A673 (cell line): ENCODE measurements at regions not wholly inside any gene's neighbourhood (a gene's known extent, or its start where the extent isn't known, plus 50 kb on each side); places are given as distances from the start of the nearest gene placed in this dataset.

Experiments used
- BruUV-seq: library from RNA; stranded (reverse); fragments of 400-500 nt; replicated peaks from 2 replicates; lab custom pipeline; 2021; lab: Mats Ljungman, UMichigan
- CTCF ChIA-PET: fragments of 300-600 bp; sonication (Branson Sonifier 250); formaldehyde crosslinking; loops from one replicate; lab custom pipeline; 2022; ENCODE audit warnings: antibody characterized with exemption; lab: Charles Lee
- POLR2A ChIA-PET: fragments of 300-600 bp; sonication (Branson Sonifier 250); formaldehyde crosslinking; loops from one replicate; lab custom pipeline; 2022; ENCODE audit warnings: antibody characterized with exemption; ENCODE audit not compliant: low non-redundant PET; lab: Charles Lee
- DNase-seq: peaks from one replicate; pipeline ENCODE4 v3.0.0-alpha.2; 2015; ENCODE audit warnings: low spot score
- H3K27ac ChIP-seq: fragments of 200-600 bp; sonication (generic); 2 replicates; pipeline ENCODE4 v1.5.1; 2016; ENCODE audit warnings: mixed run types, low read depth, mild to moderate bottlenecking, mixed read lengths, antibody characterized with exemption, low read length; ENCODE audit not compliant: poor library complexity, severe bottlenecking
- H3K27me3 ChIP-seq: fragments of 200-600 bp; sonication (generic); replicated peaks from 2 replicates; pipeline ENCODE4 v1.6.1; 2017; ENCODE audit warnings: mixed run types, low read depth, mild to moderate bottlenecking, mixed read lengths, antibody characterized with exemption, low read length; ENCODE audit not compliant: insufficient read depth, poor library complexity
- H3K36me3 ChIP-seq: fragments of 200-600 bp; sonication (generic); 2 replicates; pipeline ENCODE4 v1.6.1; 2016; ENCODE audit warnings: mixed run types, mild to moderate bottlenecking, mixed read lengths, antibody characterized with exemption, low read length; ENCODE audit not compliant: insufficient read depth, poor library complexity, severe bottlenecking
- H3K4me1 ChIP-seq: fragments of 200-600 bp; sonication (generic); 2 replicates; pipeline ENCODE4 v1.6.1; 2017; ENCODE audit warnings: mixed run types, mild to moderate bottlenecking, mixed read lengths, antibody characterized with exemption, low read length; ENCODE audit not compliant: insufficient read depth, poor library complexity, severe bottlenecking
- H3K4me3 ChIP-seq: fragments of 200-600 bp; sonication (generic); 2 replicates; pipeline ENCODE4 v1.5.1; 2016; ENCODE audit warnings: low read depth, mixed run types, mild to moderate bottlenecking, mixed read lengths, low read length; ENCODE audit not compliant: poor library complexity, severe bottlenecking
- H3K9me3 ChIP-seq: fragments of 200-600 bp; sonication (generic); 2 replicates; pipeline ENCODE4 v1.6.1; 2016; ENCODE audit warnings: mixed run types, low read depth, mild to moderate bottlenecking, mixed read lengths, antibody characterized with exemption, low read length; ENCODE audit not compliant: poor library complexity, severe bottlenecking
- EZH2 ChIP-seq: fragments of 200-600 bp; sonication (generic); IDR thresholded peaks from 2 replicates; pipeline ENCODE4 v1.6.1; 2017; ENCODE audit warnings: borderline replicate concordance, low read depth, mild to moderate bottlenecking, mixed read lengths, antibody characterized with exemption, low read length; ENCODE audit not compliant: poor library complexity, severe bottlenecking
- intact Hi-C: fragments of 100-400 bp; cut with micrococcal nuclease; formaldehyde crosslinking; loops from one replicate; pipeline ENCODE4 v1.10.0; 2022; ENCODE audit not compliant: unreplicated experiment
- TF ChIP-seq, protein P1 (sequence below): fragments of 300-800, 200-600 bp; sonication (generic); conservative IDR thresholded peaks from 2 replicates; pipeline ENCODE4 v1.5.1; 2017; ENCODE audit warnings: low read depth, mild to moderate bottlenecking, antibody characterized with exemption, low read length, moderate library complexity, mixed read lengths

DNA sequence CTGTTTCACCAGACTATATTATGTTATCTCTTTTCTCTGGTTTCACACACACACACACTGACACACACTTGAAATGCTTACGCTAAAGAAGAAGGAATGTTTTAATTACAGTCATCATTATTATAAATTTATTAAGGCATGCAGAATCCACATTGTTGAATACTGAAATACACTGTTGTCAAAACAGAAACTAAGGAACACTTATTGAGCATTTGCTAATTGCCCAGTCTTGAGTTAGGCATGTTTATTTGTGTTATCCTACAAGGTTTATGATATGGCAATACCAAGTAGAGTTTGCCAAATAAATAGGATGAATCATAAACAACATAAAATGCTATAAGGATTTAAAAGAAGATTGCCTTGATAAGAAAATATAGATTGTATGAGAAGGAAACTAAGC lies 917.0 kb upstream of the PIK3C3 start:
- no peak for TF ChIP-seq EZH2
- TF ChIP-seq, protein P1, sequence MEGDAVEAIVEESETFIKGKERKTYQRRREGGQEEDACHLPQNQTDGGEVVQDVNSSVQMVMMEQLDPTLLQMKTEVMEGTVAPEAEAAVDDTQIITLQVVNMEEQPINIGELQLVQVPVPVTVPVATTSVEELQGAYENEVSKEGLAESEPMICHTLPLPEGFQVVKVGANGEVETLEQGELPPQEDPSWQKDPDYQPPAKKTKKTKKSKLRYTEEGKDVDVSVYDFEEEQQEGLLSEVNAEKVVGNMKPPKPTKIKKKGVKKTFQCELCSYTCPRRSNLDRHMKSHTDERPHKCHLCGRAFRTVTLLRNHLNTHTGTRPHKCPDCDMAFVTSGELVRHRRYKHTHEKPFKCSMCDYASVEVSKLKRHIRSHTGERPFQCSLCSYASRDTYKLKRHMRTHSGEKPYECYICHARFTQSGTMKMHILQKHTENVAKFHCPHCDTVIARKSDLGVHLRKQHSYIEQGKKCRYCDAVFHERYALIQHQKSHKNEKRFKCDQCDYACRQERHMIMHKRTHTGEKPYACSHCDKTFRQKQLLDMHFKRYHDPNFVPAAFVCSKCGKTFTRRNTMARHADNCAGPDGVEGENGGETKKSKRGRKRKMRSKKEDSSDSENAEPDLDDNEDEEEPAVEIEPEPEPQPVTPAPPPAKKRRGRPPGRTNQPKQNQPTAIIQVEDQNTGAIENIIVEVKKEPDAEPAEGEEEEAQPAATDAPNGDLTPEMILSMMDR = no peak
- intact Hi-C loops = no loop called here
- POLR2A ChIA-PET = no interaction called here
- DNase-seq = no peak
- Histone ChIP-seq H3K4me3 (no peak overlapping the region), H3K4me1 (no peaks in the 10 kb centered on the region), H3K36me3 (no peaks in the 10 kb centered on the region), H3K27me3 (no peaks in the 10 kb centered on the region), H3K27ac (no peak overlapping the region), H3K9me3 (no peaks in the 10 kb centered on the region)
- no TSS peak for BruUV-seq
- CTCF ChIA-PET = no interaction called here

DNA sequence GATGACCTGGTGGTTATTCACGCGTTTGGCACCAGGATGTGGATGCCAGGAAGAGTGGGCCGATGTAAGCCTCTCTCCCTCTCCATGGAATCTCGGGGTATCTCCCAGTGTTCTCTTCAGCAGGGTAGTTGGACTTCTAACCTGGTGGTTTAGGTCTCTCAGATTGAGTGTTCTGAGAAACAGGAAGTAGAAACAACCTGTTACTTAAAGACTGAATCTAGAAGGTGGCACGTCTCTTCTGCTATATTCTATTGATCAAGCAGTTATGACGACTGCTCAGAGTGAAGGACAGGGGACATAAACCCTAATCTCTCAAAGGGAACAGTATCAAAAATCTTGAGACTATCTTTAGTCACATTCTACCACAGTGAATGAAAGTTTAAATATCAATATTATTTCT lies 918.7 kb upstream of the PIK3C3 start:
- no peak for DNase-seq
- CTCF ChIA-PET = no interaction called here
- no peaks in the 10 kb centered on the region for H3K4me1 ChIP-seq
- intact Hi-C loops = no loop called here
- no TSS peak for BruUV-seq
- TF ChIP-seq EZH2 = no peak
- TF ChIP-seq, protein P1 = no peak
- H3K9me3 ChIP-seq = no peaks in the 10 kb centered on the region
- no peak overlapping the region for H3K27ac ChIP-seq
- no peak overlapping the region for H3K4me3 ChIP-seq
- no peaks in the 10 kb centered on the region for H3K27me3 ChIP-seq
- no peaks in the 10 kb centered on the region for H3K36me3 ChIP-seq
- POLR2A ChIA-PET = no interaction called here

DNA sequence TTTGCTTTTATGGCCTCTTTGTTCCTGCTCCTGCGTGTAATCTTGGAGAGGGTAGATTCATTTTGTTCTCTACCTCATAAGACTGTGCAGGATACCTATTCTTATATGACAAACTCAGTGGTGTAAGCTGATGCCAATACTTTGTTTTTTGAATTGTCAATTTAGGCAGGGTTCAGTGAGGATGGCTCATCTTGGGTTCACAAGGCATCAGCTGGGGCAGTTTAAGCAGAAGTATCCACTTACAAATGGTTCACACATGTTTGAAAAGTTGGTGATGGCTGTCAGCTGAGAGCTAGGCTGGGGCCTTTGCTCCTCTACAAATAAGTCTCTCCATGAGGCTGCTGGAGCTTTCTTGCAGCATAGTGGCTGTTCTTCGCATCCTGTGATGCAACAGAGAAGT lies 920.6 kb upstream of the PIK3C3 start:
- ChIA-PET CTCF (no interaction called here), POLR2A (no interaction called here)
- Histone ChIP-seq H3K4me1 (no peaks in the 10 kb centered on the region), H3K27me3 (no peaks in the 10 kb centered on the region), H3K9me3 (no peaks in the 10 kb centered on the region), H3K36me3 (no peaks in the 10 kb centered on the region), H3K27ac (no peak overlapping the region), H3K4me3 (no peak overlapping the region)
- no TSS peak for BruUV-seq
- TF ChIP-seq EZH2 = no peak
- intact Hi-C loops = no loop called here
- no peak for DNase-seq

DNA sequence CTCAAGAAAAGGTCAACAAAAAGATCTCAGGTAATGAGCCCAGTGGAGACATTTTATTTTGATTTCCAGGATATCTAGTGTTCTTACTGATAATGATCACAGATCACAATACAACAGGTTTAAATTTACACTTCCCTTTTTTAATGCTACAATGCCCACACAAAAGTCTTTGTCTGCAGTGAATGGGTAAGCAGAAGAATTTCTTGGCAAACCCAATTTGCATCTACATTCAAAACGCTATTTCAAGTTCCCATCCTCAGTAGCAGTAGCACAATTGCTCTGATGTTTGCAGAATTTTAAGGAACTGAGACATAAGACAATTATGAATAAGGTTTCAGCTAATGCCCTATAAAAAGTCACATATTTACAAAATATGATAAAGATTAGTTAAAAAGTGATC lies 929.4 kb upstream of the PIK3C3 start:
- H3K4me1 ChIP-seq = no peaks in the 10 kb centered on the region
- no peaks in the 10 kb centered on the region for H3K27me3 ChIP-seq
- TF ChIP-seq EZH2 = no peak
- TF ChIP-seq, protein P1 = no peak
- no peaks in the 10 kb centered on the region for H3K36me3 ChIP-seq
- intact Hi-C loops = no loop called here
- ChIA-PET POLR2A (no interaction called here), CTCF (no interaction called here)
- DNase-seq = no peak
- BruUV-seq = no TSS peak
- no peak overlapping the region for H3K27ac ChIP-seq
- no peak overlapping the region for H3K4me3 ChIP-seq
- H3K9me3 ChIP-seq = no peaks in the 10 kb centered on the region
